ENCODE measurements at regions not wholly inside any gene's neighbourhood (a gene's known extent, or its start where the extent isn't known, plus 50 kb on each side); places are given as distances from the start of the nearest gene placed in this dataset.
"Not testable (repeated sequence)": the region's sequence is repeated elsewhere in the genome, so short reads cannot be mapped to it uniquely, and the experiment has no call there.

DNA sequence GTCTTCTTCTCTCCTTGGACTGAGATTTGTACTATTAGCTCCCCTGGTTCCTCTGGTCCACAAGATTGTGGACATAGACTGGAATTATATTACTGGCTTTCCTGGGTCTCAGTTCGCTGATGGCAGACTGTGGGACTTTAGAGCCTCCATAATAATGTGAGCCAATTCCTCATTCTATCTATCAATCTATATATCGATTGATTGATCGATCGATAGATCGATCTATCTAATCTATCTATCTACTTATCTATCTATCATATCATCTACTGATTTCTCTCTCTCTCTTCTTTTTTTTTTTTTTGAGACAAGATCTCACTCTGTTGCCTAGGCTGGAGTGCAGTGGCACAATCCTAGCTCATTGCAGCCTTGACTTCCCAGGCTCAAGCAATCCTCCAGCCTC is 51.5 kb upstream of the DDR1 start:
- in situ Hi-C loops (cut with MboI; ENCODE audit: low pct_unique_long_range_greater_than_20kb, low sequenced_read_pairs), result no loop called here
- no peak for DNase-seq

DNA sequence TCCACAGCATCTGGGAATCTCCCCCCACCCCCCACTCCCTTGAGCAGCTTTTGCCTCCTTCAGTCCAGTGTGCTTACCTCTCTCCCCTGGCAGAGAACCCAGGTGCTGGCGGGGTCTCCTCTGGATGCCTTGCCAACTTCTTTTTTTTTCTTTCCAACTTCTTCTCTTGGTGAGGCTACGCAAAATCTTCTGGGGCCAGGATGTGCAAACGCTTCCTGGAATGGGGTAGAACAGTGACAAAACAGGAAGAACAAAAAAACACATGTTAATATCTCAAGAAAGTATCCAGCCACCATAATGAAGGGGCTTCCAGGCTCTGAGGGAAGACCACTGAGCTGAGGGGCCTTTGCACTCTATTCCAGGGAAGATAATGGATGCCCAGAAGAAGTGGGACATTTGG is 53.9 kb upstream of the DDR1 start:
- peak; percentile 55 for DNase-seq
- in situ Hi-C loops (cut with MboI; ENCODE audit: low pct_unique_long_range_greater_than_20kb, low sequenced_read_pairs), result no loop called here

DNA sequence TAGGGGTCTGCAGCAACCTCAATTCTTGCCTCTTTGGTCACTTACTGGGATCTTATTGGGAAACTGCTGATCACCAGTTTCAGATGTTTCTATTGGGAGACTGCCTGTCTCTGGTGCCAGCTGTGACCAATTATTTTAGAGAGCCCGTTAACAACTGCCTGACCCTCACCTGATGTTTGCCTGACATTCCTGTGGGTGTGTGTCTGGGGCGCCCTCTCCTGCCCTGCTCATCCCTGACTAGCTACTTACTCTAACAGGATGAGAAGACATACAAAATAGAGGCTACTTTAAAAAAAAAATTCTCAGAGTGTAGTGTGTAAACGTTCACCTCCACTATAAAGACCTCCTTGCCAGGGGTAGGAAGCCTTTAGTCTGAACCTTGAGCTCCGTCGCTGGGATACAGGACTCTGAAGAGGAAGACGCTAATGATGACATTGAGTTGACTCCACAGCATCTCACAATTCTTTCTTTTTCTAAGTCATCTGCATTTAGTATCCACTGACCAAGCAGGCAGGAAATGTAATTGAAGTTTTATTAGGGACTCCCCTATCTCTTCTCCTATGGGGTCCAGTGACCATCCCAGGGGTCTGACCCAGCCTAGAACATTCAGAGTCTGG is 54.6 kb upstream of the DDR1 start:
- in situ Hi-C loops (cut with MboI; ENCODE audit: low pct_unique_long_range_greater_than_20kb, low sequenced_read_pairs), result no loop called here
- no peak for DNase-seq

DNA sequence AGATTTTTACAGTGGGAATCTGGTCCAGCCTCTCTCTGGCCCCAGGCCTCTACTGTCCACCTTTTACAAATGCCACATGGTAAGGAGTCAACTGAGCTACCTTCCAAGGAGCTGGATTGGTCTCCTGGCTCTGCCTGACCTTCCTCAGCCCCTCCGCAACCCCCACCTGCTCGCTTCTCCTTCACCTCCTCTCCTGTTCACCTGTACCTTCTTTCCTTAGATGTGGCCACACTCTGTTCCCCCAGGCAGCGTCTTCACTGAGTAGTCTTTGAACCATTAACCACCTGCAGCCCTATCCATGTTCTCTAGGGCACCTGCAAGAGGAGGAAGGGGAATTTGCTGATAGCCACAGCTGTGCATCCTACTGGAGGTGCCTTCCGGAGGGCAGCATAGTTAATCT is 55.3 kb upstream of the DDR1 start:
- in situ Hi-C loops (cut with MboI; ENCODE audit: low pct_unique_long_range_greater_than_20kb, low sequenced_read_pairs), result no loop called here

DNA sequence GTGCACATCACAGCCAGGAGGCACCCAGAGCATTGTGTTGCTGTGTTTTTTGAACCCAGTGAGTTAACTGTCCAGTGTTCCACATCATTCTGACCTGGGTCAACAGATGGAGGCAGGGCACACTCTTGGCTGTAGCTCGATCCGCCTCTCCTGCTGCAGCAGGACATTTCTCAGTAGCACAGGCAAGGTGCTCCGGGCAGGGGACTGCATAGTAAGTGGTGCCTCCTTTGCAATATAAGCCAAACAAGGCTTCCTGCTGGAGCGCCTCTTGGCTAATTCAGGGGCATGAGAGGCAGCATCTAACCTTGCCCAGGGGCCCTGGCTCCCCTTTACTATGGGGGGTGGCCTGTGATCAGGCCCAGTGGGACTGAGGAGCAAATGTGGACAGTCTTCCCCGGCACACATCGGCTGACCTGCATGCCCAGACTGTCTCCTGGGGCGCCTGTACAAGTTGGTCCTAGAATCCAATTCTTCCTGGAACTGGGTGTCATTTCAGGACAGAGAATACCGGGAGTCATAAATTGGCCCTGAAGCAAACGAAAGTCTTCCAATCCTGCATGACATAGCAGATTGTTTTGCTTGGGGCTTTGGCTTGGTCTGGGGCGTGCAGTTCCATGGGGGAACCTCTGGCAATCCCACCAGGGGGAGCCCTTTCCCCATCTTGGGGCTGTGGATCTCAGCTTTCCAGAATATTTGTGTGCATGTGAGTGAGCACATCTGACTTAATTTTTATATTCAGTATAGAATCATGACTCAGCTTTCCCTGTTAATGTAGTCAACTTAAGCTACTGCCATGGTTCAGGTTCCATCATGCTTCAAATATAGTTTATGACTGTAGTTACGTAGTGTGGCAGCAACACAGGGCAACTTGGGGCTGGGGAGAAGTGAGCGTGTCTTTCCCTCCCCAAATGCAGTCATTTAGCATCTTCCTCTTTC is 56.0 kb upstream of the DDR1 start:
- DNase-seq, result peak; percentile 80
- in situ Hi-C loops (cut with MboI; ENCODE audit: low pct_unique_long_range_greater_than_20kb, low sequenced_read_pairs), result no loop called here

More for the DNA sequence above, 55.3 kb upstream of the DDR1 start:
- DNase-seq, result no peak

DNA sequence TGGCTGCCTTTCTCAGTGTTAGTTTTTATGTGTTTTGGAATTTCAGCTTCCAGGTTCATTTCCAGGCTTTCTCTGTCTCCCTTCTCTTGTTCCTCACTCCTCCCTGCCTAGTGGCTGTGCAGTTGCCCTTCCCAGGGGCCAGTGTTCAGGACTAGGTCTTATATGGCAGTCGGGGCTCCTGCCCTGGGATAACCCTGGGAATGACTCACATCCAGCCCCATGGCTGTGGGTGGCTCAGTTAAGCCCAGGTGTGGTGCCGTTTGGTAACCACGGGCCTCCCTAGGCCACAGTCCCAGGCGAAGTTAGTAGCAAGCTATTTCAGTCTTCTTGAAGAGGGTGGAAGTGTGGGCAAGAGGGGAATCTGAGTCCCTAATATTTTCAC is 57.4 kb upstream of the DDR1 start:
- in situ Hi-C loops (cut with MboI; ENCODE audit: low pct_unique_long_range_greater_than_20kb, low sequenced_read_pairs), result no loop called here

DNA sequence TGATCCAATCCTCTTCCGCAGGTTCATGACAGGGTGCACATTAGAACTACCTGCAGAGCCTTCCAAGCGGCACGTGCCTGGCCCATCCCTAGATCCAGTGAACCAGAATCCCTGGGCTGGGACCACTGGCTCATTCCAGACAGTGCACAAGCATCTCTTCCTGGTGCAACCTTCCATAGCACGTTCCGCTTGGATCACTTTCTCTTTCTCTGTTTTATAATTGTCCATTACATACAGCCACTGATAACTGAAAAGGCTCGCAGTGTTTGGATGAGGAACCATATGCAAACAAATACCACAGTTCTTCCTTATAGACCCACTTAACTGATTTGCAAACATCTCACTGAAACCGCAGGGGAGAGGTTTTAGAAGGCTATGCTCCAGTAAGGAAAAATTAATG is 59.6 kb upstream of the DDR1 start:
- in situ Hi-C loops (cut with MboI; ENCODE audit: low pct_unique_long_range_greater_than_20kb, low sequenced_read_pairs), result no loop called here
- DNase-seq, result no peak

More for the DNA sequence above, 57.4 kb upstream of the DDR1 start:
- DNase-seq, result no peak

DNA sequence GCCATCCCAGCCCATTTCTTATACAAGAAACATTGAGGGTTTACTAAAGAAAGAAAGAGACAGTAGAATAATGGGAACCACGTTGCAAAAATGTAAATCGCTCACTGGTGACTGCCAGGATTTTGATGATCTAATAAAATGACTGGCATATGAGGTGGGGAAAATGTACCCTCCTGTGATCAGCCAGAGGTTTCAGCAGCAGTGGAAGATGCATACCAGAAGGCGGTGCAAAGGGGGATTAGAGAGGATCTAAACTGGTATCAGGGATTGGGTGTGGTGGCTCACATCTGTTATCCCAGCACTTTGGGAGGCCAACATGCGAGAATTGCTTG is 60.8 kb upstream of the DDR1 start:
- no peak for DNase-seq
- in situ Hi-C loops (cut with MboI; ENCODE audit: low pct_unique_long_range_greater_than_20kb, low sequenced_read_pairs), result no loop called here

DNA sequence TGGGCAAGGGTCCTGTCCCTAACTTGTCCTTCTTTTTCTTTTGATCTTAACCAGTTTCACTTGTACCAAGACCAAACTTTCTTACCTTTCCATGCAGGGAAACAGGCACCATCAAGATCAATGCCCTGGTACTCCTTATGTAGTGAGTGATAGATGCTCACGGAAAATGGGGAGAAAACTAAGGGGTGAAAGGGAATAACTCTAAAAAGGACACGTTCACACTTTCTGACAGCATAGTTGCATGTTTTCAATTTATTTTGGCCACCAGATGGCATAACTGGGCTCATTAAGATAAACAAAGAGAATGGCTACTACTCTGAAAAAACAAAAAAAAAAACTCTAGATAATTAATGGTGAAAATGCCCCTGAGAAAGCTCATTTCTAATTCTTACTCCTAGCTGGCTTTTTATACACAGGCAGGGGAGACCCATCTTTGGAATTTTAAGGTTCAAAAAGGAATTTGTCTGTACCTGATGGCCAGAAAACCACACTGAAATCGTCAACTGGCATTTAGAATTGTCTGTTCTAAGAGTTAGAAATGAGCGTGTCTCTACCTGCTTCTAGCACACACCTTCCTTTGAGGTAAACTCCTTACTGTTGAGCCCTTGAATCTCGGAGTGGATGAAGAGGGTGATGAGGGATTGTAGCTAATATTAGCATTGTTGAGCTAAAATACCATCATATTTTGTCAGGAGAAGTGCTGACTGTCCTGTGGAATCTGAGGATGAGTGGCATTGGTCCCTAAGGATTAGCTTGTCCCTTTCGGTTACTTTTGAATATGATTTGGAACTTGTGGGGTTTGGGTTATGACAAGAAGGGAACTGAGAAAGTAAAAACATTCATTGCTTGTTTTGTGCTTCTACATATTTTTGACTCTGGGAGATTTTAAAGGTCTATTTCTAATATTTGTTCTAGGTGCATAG is 62.2 kb upstream of the DDR1 start:
- no peak for DNase-seq
- in situ Hi-C loops (cut with MboI; ENCODE audit: low pct_unique_long_range_greater_than_20kb, low sequenced_read_pairs), result no loop called here

DNA sequence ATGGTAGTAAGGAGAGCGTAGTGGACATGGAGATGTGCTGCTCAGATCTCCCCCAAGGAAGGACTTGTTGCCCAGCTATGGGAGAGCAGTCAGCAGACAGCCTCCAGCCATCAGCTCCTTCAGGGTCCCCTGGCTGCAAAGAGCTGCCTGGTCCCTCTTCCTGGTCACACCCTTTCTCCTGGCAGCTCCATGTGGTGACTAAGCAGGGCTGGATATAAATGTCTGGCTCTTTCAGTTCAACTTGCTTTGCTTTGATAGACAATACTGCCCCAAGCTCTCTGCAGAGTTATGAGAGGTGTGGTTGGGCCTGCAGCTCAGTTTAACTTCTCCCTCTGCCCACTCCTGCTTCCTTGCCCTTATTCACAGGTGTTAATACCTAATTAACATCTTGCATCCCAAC is 64.1 kb upstream of the DDR1 start:
- DNase-seq, result no peak
- in situ Hi-C loops (cut with MboI; ENCODE audit: low pct_unique_long_range_greater_than_20kb, low sequenced_read_pairs), result no loop called here

DNA sequence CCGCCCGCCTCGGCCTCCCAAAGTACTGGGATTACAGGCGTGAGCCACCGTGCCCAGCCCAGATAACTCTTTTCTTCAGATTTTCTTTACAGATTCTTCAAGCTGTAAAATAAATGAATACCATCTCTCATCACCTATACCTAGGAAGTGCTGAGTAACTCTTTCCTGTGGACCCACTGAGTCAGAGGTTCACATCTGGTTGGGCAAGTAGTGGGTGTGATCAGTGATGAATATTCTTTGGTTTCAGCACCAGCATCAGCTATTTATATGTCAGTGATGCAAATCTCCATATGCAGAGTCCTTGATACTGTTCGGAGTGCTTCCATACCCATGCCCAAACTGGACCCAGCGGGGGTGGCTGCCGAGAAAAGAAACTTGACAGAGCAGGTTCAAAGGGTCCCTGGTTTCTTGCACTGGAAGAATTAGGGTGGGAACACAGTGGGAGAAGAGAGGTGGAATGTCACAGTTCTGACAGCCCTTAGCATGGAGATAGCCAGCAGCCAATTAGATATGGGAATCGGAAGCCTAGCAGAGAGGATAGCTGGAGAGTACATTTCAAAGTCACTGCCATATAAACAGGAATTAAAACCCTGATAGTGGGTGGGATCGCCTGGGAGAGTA is 64.9 kb upstream of the DDR1 start:
- DNase-seq, result no peak

DNA sequence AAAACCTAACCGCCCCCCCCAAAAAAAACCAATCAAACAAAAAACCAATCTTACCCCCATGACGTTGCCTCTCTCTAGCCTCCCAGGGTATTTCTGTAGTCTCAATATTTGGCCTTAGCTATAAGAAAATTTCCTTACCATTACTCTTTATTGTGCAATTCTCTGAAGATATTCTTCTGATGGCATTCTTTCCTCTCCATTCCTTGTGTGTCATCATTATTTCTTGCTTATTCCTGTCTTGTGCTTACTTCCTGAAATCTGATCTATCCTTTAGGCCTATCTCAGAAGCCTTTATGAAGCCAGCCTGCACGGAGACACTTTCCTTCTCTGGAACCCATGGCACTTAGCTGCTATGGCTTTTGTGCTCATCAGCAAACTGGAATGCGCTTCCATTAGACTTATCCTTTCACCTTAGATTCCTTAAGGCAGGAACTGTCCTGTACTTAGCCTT is 65.9 kb upstream of the DDR1 start:
- no peak for DNase-seq
- in situ Hi-C loops (cut with MboI; ENCODE audit: low pct_unique_long_range_greater_than_20kb, low sequenced_read_pairs), result no loop called here

More for the DNA sequence above, 64.9 kb upstream of the DDR1 start:
- in situ Hi-C loops (cut with MboI; ENCODE audit: low pct_unique_long_range_greater_than_20kb, low sequenced_read_pairs), result no loop called here

DNA sequence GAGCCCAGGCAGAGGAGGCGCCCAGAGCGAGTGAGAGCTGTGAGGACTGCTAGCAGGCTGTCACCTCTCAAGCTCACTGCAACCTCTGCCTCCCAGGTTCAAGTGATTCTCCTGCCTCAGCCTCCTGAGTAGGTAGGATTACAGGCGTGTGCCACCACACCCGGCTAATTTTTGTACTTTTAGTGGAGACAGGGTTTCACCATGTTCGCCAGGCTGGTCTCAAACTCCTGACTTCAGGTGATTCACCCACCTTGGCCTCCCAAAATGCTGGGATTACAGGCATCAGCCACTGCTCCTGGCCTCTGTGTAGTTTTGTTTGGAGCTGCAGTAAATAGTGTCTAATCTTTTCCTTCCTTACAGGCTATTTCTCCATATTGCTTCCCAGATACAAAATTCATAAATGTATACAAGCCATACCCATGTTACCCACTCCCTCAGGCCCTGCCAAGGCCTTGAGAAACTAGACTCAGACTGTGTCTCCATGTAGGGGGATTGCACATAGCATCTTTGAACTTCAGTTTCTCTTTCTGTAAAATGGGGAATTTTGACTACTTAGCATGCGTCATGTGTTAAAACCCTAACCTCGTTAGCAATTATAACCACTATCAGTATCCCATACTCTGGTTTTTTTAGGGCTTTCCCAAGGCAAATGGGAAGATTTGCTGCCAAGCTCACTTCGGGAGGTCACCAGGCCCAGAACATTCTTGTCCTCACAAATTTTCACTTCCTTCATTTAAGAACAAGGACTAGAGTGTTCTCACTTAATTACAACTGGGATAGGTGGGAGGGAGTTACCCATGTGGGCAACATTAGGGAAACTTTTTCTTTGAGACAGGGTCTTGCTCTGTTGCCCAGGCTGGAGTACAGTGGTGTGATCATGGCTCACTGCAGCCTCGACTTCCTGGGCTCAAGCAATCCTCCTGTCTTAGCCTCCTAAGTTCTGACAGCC is 67.3 kb upstream of the DDR1 start:
- in situ Hi-C loops (cut with MboI; ENCODE audit: low pct_unique_long_range_greater_than_20kb, low sequenced_read_pairs), result no loop called here
- no peak for DNase-seq

DNA sequence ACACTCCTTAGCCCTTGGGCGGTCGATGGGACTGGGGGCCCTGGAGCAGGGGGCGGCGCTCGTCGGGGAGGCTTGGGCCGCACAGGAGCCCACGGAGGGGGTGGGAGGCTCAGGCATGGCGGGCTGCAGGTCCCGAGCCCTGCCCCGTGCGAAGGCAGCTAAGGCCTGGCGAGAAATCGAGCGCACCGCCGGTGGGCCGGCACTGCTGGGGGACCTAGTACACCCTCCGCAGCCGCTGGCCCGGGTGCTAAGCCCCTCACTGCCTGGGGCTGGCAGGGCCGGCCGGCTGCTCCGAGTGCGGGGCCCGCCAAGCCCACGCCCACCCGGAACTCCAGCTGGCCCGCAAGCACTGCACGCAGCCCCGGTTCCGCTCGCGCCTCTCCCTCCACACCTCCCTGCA is 68.0 kb upstream of the DDR1 start:
- in situ Hi-C loops (cut with MboI; ENCODE audit: low pct_unique_long_range_greater_than_20kb, low sequenced_read_pairs); DNase-seq: not testable (repeated sequence)

DNA sequence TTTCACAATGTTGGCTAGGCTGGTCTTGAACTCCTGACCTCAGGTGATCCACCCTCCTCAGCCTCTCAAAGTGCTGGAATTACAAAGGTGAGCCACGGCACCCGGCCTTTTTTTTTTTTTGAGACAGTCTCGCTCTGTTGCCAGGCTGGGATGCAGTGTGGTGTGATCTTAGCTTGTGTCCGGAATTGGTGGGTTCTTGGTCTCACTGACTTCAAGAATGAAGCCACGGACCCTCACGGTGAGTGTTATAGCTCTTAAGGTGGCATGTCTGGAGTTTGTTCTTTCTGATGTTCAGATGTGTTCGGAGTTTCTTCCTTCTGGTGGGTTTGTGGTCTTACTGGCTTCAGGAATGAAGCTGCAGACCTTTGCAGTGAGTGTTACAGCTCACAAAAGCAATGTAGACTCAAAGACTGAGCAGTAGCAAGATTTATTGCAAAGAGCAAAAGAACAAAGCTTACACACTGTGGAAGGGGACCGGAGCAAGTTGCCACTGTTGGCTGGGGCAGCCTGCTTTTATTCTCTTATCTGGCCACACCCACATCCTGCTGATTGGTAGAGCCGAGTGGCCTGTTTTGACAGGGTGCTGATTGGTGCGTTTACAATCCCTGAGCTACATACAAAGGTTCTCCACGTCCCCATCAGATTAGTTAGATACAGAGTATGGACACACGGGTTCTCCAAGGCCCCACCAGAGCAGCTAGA is 69.1 kb upstream of the DDR1 start:
- in situ Hi-C loops (cut with MboI; ENCODE audit: low pct_unique_long_range_greater_than_20kb, low sequenced_read_pairs); DNase-seq: not testable (repeated sequence)

DNA sequence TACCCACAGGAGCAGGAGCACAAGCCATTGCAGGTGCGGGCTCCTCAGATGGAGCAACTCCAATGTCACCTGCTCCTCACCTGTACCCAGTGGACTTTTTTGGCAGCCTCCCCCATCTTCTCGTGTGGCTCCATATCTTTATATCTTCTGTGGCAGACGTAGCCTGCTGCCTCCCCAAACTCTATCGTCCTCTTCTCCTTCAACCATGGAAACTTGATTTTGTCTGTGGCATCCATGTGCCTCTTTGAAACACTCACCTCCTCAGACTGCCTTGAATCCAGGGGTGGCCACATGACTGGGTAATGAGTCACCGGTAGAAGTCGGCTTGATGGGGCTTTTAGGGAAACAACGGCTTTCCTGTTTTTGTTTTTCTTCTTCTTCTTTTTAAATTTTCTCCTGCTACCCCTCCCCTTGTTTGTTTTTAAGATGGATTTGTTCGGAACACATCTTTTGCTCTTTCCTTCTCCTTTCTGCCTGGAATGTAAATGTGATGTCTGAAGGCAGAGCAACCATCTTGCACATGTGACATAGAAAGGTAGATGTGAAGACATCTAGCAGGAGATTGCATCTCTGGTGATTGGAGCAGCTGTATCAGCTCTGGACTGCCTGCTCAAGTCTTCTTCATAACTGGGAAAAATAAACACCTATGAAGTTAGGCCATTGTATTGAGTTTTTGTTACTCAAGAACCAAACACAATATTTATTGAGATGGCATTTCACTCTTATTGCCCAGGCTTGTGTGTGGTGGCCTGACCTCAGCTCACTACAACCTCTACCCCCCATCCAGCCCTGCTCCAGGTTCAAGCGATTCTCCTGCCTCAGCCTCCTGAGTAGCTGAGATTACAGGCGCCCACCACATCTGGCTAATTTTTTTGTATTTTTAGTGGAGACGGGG is 69.9 kb upstream of the DDR1 start:
- no peak for DNase-seq
- in situ Hi-C loops (cut with MboI; ENCODE audit: low pct_unique_long_range_greater_than_20kb, low sequenced_read_pairs), result no loop called here

DNA sequence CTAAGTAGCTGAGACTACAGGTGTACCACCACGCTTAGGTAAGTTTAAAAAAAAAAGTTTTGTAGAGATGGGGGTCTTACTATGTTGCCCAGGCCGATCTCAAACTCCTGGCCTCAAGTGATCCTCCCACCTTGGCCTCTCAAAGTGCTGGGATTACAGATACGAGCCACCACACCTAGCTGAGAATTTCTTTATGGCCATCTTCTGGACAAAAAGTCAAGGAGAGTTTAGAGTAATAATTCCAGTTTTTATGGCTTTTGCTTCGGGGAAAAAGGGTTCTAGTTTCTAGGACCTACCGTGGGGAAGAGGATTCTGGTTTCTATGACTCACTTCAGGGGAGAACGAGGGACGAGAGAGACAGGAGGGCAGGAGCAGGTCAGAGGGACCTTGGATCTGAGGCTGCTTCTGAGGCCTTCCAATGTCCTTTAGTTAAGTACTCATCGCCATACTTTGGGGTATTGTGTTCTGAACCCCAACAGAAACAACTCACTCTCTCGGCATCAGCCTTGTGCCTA is 69.3 kb upstream of the IER3 start:
- in situ Hi-C loops (cut with MboI; ENCODE audit: low pct_unique_long_range_greater_than_20kb, low sequenced_read_pairs), result no loop called here
- no peak for DNase-seq

Measured in KBM-7 (cell line).